LNCAP (cell line): ENCODE measurements at regions not wholly inside any gene's neighbourhood (a gene's known extent, or its start where the extent isn't known, plus 50 kb on each side); places are given as distances from the start of the nearest gene placed in this dataset.

Source experiments
- TF ChIP-seq, protein P1 (sequence below): fragments of 450-650 bp; IDR thresholded peaks from 2 replicates; pipeline ENCODE4 v1.5.1; 2017; ENCODE audit warnings: mild to moderate bottlenecking

DNA sequence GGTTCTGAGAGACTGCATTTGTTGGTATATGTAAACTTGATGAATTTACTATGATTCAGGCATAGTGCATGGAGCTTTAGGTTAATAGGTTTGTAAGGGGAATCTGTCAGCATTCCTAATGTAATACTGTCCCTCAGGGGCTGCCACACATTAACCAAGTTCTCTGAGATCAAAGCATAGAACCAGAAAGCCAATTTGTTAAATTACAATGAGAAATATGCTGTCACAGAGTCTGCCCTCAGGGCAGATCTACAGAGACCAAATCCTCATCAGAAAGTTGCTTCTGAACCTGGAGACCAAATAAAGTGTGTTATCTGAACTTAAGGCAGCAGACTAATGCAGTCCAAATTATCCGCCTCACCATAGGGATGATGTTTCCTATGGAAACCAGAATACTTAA is 250.8 kb upstream of the HTR1E start:
- TF ChIP-seq, protein P1, sequence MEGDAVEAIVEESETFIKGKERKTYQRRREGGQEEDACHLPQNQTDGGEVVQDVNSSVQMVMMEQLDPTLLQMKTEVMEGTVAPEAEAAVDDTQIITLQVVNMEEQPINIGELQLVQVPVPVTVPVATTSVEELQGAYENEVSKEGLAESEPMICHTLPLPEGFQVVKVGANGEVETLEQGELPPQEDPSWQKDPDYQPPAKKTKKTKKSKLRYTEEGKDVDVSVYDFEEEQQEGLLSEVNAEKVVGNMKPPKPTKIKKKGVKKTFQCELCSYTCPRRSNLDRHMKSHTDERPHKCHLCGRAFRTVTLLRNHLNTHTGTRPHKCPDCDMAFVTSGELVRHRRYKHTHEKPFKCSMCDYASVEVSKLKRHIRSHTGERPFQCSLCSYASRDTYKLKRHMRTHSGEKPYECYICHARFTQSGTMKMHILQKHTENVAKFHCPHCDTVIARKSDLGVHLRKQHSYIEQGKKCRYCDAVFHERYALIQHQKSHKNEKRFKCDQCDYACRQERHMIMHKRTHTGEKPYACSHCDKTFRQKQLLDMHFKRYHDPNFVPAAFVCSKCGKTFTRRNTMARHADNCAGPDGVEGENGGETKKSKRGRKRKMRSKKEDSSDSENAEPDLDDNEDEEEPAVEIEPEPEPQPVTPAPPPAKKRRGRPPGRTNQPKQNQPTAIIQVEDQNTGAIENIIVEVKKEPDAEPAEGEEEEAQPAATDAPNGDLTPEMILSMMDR: no peak

DNA sequence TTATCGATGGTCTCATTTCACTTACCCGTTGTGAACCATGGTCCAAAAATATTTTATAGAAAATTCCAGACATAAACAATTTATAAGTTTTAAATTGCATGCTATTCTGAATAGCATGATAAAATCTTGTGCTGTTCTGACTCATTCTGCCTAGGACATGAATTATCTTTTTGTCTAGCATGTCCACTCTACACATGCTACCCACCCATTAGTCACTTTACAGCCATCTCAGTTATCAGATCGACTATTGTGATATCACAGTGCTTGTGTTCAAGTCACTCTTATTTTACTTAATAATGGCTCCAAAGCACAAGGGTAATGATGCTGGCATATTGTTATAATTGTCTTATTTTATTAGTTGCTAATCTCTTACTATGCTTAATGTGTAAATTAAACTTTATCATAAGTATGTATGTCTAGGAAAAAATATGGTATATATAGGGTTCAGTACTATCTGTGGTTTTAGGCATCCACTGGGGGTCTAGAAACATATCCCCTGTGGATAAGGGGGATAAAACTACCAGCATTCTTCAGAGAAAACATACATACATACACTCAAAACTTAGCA is 252.0 kb upstream of the HTR1E start:
- TF ChIP-seq, protein P1: no peak

DNA sequence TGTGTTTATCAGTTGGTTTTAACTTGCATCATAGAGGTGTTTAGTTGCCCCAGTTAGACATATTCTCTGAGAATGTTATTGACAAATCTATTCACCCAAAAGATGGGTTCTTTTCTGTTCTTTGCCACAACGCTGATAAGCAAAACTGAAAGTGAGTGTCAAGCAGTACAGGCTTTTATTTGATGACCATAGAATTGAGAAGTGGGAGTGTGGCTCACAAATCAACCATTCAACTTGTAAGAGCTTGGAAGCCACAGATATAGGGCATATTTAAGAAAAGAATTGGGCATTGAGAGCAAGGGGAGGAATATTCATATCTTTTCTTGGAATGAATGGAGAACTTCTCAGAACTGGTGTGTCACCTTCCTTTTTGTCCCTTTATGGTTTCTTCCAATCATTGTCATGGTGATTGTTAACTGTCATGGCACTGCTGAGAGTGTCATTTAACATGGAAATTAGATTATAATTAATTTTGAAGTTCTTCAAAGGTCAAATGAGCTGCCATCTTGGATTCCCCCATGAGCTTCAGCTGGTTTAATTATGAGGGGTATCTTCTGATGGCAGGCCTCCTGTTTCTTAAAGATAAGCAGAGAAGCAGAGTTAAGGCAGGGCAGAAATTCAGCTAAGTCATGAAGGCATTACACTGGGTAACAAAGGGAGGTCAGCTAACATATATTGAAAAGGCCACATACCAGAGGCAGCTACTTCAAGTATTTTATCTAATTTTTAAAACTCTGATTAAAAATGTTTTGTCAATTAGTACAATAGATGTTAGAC is 254.0 kb upstream of the HTR1E start:
- TF ChIP-seq, protein P1: no peak

DNA sequence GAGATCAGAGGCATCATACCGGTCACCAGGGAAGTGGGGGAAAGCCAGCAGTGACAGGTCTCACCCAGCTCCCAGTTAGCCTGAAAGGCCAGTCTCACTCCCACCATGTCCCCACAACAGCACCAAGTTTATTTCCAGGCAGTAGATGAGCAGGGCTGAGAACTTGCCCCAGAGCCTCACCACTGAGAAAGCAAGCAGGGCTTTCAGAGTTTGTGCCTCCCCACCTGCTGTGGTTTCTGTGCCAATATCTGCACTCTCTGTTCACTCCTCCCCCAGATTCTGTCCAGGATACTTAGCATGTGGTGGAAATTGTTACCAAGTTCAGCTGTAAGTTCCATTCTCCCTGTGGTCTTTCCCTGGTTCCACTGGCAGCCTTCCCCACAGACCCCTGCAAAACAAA is 255.0 kb upstream of the HTR1E start:
- TF ChIP-seq, protein P1: no peak

DNA sequence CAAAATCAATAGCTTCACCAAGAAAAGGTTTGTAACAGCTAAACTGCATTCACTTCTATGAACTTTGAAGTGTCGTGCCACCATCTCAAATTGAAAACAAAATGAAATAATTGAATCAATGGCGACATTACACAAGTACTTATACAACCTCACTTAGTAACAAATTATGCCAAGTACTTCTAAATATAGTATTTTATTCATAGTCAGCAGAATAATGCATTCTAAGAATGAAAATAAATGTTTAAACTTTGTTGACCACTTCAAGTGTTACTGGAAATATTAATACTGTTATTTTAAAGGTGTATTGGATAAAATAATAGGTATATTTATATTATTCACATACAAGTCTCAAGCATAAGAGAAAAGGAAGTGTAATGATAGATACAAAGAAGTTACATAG is 280.1 kb upstream of the HTR1E start:
- TF ChIP-seq, protein P1: no peak

DNA sequence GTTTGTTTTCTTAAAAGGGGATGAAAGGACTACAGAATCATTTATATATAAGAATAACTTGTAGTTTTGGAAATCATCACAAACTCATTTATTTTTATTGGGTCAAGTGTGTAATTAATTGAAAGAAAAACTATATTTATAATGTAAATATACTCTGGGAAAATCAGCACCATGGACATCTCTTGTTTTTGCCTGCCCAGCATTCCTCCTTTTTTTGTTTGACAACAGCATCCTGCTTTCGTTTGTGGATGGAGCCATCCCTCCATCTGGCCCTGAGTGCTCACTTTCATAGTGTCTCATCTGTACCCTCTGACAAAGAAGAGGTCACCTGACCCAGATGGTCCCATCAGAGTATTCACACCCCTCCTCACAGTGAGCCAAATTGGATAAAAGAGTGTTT is 308.2 kb upstream of the HTR1E start:
- TF ChIP-seq, protein P1: no peak

DNA sequence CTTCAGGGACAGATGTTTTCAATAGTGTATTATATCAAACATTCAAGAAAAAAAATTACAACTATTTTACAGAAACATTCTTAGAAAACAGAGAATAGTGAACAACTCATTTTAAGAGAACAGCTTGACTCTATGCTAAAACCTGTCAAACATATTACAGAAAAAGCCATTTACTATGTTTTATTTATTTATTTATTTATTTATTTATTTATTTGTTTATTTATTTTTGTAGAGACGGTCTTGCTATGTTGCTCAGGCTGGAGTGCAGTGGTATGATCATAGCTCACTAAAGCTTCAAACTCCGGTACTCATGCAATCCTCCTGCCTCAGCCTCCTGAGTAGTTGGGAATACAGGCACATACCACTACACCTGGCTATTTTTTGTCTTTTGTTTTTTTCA is 317.9 kb upstream of the HTR1E start:
- TF ChIP-seq, protein P1: no peak
